IPS-15b (cell line): ENCODE measurements at regions not wholly inside any gene's neighbourhood (a gene's known extent, or its start where the extent isn't known, plus 50 kb on each side); places are given as distances from the start of the nearest gene placed in this dataset.
"Not testable (repeated sequence)": the region's sequence is repeated elsewhere in the genome, so short reads cannot be mapped to it uniquely, and the experiment has no call there.

Experiments used
- H3K27me3 ChIP-seq: one replicate; pipeline ENCODE4 v1.6.1; 2013; ENCODE audit warnings: low read length; ENCODE audit not compliant: control insufficient read depth, insufficient read depth
- H3K36me3 ChIP-seq: one replicate; pipeline ENCODE4 v1.6.1; 2013; ENCODE audit warnings: low read length; ENCODE audit not compliant: control insufficient read depth, insufficient read depth
- H3K4me1 ChIP-seq: one replicate; pipeline ENCODE4 v1.6.1; 2013; ENCODE audit warnings: mild to moderate bottlenecking, low read length; ENCODE audit not compliant: control insufficient read depth, insufficient read depth
- H3K4me3 ChIP-seq: one replicate; pipeline ENCODE4 v1.5.1; 2013; ENCODE audit warnings: low read depth, low read length
- H3K9ac ChIP-seq: one replicate; pipeline ENCODE4 v1.6.1; 2013; ENCODE audit warnings: low read depth, mild to moderate bottlenecking, low read length
- H3K9me3 ChIP-seq: one replicate; pipeline ENCODE4 v1.6.1; 2013; ENCODE audit warnings: mild to moderate bottlenecking, low read length; ENCODE audit not compliant: control insufficient read depth, insufficient read depth

DNA sequence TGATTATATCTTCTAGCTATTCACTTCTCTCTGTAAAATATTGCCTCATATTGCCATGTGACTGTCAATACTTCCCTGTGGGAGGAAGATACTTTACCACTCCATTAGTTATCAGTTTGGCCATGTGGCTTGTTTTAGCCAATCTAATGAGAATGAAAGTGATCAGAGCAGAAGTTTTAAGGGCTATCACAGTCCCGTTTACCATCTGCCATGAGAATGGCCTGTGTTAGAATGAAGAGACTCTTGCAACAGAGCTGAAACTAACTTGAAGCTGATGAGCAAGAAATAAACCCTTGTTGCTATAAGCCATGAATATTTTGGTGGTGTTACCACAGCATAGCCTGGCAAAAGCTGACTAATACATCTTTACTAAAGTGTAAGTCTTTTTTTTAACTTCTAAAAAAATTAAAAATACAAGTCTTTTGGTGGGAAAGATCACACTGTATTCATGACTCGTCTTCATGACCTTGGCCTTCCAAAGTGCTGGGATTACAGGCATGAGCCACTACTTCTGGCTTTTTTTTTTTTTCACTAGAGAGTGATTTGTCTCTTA lies 68.0 kb upstream of the CTNNA1 start:
- H3K4me1 ChIP-seq: no peaks in the 10 kb centered on the region
- H3K27me3 ChIP-seq: no peaks in the 10 kb centered on the region
- H3K36me3 ChIP-seq: no peaks in the 10 kb centered on the region
- no peak overlapping the region for H3K4me3 ChIP-seq
- peaks cover 5% of the 10 kb centered on the region for H3K9me3 ChIP-seq
- no peak overlapping the region for H3K9ac ChIP-seq

DNA sequence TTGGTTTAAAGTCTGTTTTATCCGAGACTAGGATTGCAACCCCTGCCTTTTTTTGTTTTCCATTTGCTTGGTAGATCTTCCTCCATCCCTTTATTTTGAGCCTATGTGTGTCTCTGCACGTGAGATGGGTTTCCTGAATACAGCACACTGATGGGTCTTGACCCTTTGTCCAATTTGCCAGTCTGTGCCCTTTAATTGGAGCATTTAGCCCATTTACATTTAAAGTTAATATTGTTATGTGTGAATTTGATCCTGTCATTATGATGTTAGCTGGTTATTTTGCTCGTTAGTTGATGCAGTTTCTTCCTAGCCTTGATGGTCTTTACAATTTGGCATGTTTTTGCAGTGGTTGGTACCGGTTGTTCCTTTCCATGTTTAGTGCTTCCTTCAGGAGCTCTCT lies 70.8 kb upstream of the CTNNA1 start:
- H3K36me3 ChIP-seq, H3K9ac ChIP-seq, H3K27me3 ChIP-seq, H3K4me1 ChIP-seq, H3K9me3 ChIP-seq, H3K4me3 ChIP-seq: not testable (repeated sequence)

DNA sequence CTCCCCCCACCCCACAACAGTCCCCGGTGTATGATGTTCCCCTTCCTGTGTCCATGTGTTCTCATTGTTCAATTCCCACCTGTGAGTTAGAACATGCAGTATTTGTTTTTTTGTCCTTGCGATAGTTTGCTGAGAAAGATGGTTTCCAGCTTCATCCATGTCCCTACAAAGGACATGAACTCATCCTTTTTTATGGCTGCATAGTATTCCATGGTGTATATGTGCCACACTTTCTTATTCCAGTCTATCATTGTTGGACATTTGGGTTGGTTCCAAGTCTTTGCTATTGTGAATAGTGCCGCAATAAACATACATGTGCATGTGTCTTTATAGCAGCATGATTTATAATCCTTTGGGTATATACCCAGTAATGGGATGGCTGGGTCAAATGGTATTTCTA lies 74.4 kb upstream of the CTNNA1 start:
- H3K4me1 ChIP-seq, H3K36me3 ChIP-seq, H3K9ac ChIP-seq, H3K9me3 ChIP-seq, H3K27me3 ChIP-seq, H3K4me3 ChIP-seq: not testable (repeated sequence)

DNA sequence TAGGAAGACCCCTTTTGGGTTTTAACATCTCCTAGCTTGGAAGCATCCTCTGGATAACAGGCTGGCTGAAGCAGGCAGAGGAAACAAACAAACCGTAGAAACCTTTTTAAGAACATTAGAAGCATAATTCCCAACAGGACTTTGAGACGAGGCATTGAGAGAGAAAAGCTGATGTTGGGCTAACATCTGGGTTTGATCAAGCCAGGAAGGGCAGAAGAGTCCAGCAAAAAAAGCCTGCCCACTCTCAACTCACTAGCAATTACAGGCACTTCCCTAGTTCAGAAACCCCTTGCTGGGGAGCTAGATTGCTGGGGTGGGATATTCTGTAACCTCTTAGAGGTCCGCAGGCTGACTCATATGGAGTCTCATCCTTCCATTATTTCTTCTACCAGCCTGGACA lies 75.4 kb upstream of the CTNNA1 start:
- Histone ChIP-seq H3K9me3 (no peaks in the 10 kb centered on the region), H3K27me3 (no peaks in the 10 kb centered on the region), H3K36me3 (no peaks in the 10 kb centered on the region), H3K9ac (no peak overlapping the region), H3K4me1 (no peaks in the 10 kb centered on the region), H3K4me3 (no peak overlapping the region)

DNA sequence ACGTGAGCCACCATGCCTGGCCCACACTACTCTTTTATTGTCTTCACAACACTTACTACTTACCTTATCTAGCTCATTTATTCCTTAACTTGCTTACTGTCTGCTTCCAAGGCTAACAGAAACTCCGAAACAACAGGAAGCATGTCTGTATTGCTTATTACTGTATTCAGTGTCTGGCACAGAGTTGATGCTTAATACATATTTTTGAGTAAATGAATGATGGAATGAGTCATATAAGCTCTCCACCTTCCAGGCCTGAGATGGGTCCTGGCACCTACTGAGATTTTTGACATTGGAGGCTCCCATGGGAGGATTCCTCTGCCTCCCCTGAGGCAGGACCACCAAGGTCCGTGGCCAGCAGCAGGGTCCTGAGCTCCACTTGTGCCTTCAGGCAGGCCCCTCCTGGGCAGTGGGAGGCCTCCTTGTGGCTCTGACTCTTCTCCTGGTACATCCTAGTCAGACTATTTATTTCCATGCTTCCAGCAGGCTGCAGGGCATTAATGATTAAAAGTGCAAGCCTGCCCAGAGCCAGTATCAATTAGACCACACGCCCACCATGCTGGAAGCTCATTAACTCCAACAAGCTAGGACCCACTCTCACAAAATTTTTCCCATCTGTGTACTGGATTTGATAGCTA lies 76.5 kb upstream of the CTNNA1 start:
- Histone ChIP-seq H3K9me3 (no peaks in the 10 kb centered on the region), H3K27me3 (no peaks in the 10 kb centered on the region), H3K36me3 (no peaks in the 10 kb centered on the region), H3K4me3 (no peak overlapping the region), H3K4me1 (no peaks in the 10 kb centered on the region), H3K9ac (no peak overlapping the region)

DNA sequence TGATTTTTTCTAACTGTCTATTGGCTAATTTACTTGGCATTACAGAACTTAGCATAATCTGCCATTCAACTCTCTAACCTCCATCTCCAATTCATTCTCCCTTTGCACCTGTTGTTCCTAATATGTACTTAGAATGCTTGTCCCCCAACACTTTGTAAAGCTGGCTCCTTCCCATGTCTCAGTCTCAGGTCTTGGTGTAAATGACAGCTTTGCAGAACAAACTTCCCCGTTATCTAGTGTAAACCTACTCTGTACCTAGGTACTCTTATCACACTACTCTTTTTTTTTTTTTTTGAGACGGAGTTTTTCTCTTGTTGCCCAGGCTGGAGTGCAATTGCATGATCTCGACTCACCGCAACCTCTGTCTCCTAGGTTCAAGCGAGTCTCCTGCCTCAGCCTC lies 77.2 kb upstream of the CTNNA1 start:
- Histone ChIP-seq H3K4me1 (no peaks in the 10 kb centered on the region), H3K9ac (no peak overlapping the region), H3K27me3 (no peaks in the 10 kb centered on the region), H3K9me3 (no peaks in the 10 kb centered on the region), H3K4me3 (no peak overlapping the region), H3K36me3 (no peaks in the 10 kb centered on the region)

DNA sequence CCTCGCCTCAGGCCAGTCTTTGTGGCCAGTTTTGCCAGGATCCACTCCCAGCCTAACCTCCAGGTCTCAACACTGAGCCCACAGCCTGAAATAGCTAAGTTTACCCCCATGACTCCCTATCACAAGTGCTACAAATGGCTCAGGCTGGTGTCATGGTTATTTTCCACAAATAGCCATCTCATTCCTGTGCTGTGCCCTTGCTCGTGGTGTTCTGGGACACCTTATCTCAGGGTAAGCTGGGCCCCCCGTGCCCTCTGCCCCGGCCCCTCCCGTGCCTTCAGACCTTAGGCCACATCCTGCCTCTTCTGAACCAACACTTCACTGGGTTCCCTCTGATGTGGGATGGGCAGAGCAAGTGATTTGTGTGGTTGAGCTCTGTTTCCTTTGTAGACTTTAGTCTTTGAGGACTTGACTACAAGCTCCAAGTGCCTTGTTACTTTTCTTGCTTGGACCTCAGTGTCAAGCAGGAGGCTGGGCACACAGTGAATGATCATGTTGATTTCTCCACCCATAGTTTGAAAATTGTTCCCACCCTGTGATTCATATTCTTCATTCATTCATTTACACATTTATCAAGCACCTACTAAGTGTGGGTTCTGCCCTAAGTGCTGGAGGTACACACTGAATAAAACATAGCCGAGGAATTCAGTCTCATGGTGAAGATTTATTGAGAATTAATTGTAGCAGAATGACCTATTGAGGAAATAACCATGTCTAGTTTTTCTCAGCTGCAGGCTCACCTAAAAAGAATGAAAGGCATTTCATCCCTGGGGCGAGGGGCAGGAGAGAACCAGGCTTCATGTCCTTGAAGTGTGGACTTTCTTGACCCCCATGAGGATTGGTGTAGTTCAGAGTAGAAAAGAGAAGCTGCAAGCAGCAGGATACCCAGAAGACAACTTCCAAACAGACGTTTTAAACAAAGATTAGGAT lies 84.5 kb upstream of the CTNNA1 start:
- H3K9ac ChIP-seq: no peak overlapping the region
- H3K36me3 ChIP-seq: no peaks in the 10 kb centered on the region
- no peaks in the 10 kb centered on the region for H3K9me3 ChIP-seq
- no peak overlapping the region for H3K4me3 ChIP-seq
- H3K27me3 ChIP-seq: no peaks in the 10 kb centered on the region
- H3K4me1 ChIP-seq: no peaks in the 10 kb centered on the region

DNA sequence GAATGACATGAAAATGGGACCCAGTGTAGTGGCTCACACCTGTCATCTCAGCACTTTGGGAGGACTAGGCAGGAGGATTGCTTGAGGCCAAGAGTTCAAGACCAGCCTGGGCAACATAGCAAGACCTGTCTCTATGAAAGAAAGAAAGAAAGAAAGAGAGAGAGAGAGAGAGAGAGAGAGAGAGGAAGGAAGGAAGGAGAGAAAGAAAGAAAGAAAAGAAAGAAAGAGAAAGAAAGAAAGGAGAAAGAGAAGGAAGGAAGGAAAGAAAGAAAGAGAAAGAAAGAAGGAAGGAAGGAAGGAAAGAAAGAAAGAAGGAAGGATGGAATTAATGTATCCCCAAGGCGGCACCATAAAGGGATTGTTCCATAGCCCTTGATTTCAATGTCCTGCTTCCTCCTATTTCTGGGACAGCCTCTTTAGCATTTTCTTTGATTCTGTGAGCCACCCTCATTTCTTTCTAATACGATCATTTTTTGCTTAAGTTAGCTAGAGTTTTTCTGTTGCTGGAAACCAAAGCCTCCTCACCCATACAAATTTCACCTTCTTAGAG lies 85.4 kb upstream of the CTNNA1 start:
- H3K9ac ChIP-seq, H3K4me3 ChIP-seq, H3K27me3 ChIP-seq, H3K9me3 ChIP-seq, H3K36me3 ChIP-seq, H3K4me1 ChIP-seq: not testable (repeated sequence)

DNA sequence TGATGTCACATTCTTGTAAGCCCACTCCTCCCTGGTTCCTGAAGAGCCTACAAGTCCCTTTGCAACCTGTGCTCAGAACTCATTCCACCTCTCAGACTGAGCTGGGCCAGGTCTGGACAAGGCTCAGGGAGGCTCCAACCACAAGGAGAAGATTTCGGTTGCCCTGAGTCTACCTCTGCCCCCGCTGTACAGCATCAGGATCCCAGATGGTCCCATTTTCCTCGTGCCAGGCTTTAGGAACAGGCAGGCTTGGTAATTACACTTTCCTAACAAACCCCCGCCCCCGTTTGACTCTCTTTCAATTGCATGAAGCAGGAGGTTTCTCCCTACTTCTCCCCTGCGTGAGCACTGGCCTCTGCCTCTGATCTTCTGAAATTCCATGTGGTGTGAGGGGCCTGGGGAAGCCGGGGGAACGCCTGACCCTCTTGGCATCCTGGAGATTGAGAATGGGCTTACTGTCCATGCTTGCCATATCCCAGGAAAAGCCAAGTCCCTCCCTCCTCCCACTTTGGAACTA lies 86.9 kb upstream of the CTNNA1 start:
- no peaks in the 10 kb centered on the region for H3K36me3 ChIP-seq
- no peaks in the 10 kb centered on the region for H3K4me1 ChIP-seq

DNA sequence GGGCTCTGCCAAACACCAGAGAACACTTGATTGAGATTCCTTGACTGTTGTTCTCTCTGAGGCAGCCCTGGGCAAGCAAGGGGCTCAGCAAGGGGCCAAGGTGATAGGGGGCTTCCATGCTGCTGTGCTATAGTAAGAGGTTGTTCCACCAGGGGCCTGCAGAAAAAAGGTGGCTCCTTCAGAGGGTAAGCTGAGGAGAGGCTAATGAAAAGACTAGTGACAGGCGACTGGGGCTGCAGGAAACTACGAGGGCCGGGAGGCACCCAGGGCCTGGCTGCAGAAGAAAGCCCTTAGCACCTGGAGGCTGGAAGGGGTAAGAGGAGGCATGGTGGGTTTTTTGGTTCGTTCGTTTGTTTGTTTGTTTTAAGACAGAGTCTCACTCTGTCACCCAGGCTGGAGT lies 88.0 kb upstream of the CTNNA1 start:
- Histone ChIP-seq H3K4me1 (no peaks in the 10 kb centered on the region), H3K4me3 (no peak overlapping the region), H3K27me3 (no peaks in the 10 kb centered on the region), H3K36me3 (no peaks in the 10 kb centered on the region), H3K9ac (no peak overlapping the region), H3K9me3 (no peaks in the 10 kb centered on the region)

More for the DNA sequence above, 86.9 kb upstream of the CTNNA1 start:
- H3K27me3 ChIP-seq: no peaks in the 10 kb centered on the region
- H3K4me3 ChIP-seq: no peak overlapping the region
- no peaks in the 10 kb centered on the region for H3K9me3 ChIP-seq
- no peak overlapping the region for H3K9ac ChIP-seq

DNA sequence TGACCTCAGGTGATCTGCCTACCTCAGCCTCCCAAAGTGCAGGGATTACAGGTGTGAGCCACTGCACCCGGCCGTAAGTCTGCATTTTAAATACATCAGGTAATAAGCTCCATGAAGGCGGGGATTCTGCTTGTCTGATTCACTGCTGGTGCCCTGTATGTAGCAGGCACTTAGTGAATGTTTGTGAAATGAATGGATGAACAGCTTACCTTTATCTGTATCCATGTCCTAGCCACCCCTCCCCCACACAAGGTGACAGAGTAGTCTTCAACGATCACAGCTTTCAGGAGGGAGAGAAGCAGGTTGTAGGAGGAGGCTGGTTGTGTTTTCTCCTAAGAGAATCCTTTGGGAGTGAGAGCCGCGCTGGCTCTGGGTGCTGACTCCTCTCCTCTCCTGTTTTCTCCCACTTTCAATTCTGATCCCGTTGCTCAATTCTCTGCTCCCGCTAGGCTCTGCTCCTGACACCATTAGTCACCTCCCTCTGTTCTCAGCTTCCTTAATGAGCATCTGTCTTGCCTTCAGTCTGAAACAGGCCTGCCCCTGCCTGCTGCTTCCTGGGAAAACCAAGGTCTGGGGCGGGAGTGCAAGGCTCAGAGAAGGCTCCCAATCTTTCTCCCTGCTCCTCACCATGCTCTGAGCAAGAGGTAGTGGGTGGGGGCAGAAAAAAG lies 88.8 kb upstream of the CTNNA1 start:
- no peaks in the 10 kb centered on the region for H3K4me1 ChIP-seq
- no peaks in the 10 kb centered on the region for H3K9me3 ChIP-seq
- H3K9ac ChIP-seq: no peak overlapping the region
- H3K27me3 ChIP-seq: no peaks in the 10 kb centered on the region
- H3K4me3 ChIP-seq: no peak overlapping the region
- no peaks in the 10 kb centered on the region for H3K36me3 ChIP-seq
